Progenitor cell of endocrine pancreas (in vitro differentiated cells): ENCODE measurements at regions not wholly inside any gene's neighbourhood (a gene's known extent, or its start where the extent isn't known, plus 50 kb on each side); places are given as distances from the start of the nearest gene placed in this dataset.

ENCODE experiments used
- DNase-seq: peaks from one replicate; pipeline ENCODE4 v3.0.0; 2021; ENCODE audit warnings: low spot score; ENCODE audit not compliant: unreplicated experiment
- H3K27ac Mint-ChIP-seq: 2 replicates; pipeline ENCODE4 v1.8.0; 2021; ENCODE audit warnings: mild to moderate bottlenecking, moderate library complexity, mixed read lengths
- H3K27me3 Mint-ChIP-seq: 2 replicates; pipeline ENCODE4 v1.8.0; 2021; ENCODE audit warnings: mixed read lengths
- H3K36me3 Mint-ChIP-seq: 2 replicates; pipeline ENCODE4 v1.8.0; 2022; ENCODE audit warnings: mixed read lengths; ENCODE audit not compliant: insufficient read depth
- H3K4me1 Mint-ChIP-seq: 2 replicates; pipeline ENCODE4 v1.8.0; 2021; ENCODE audit warnings: low read depth, mixed read lengths
- H3K4me3 Mint-ChIP-seq: 2 replicates; pipeline ENCODE4 v1.8.0; 2021; ENCODE audit warnings: low read depth, mild to moderate bottlenecking, moderate library complexity, mixed read lengths
- H3K9me3 Mint-ChIP-seq: 2 replicates; pipeline ENCODE4 v1.8.0; 2021; ENCODE audit warnings: low read depth, mixed read lengths
- CTCF ChIP-seq: fragments of 200-600 bp; sonication (generic); IDR thresholded peaks from one replicate; pipeline ENCODE4 v1.5.0; 2021; ENCODE audit warnings: antibody characterized with exemption, mild to moderate bottlenecking; ENCODE audit not compliant: unreplicated experiment

DNA sequence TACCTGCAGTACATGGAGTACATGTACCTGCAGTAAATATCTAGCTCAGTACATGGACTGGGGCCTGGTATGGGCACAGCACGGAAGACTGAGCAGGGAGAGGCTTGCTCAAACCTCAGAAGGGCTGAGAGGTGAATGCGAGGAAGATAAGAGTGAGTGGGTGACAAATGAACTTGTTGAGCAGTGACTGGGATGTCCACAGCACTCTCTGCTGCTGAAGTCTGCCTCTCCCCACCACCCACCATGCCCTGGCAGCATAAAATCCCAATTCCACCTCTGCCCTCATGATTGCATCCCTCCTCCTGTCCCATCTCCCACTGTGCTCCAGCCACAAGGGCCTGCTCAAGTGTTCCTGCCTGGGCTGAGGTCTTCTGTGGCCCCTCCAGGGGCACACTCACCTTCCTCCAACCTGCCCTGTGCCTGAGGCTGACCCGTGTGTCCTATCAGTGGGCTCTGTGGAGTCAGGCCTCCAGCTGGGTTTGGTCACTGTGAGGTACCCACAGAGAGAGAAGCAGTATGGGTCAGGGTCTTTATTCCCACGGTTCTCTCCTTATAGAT lies 114.2 kb downstream of the FOXD2 start:
- Mint-ChIP-seq H3K36me3 (no peaks in the 10 kb centered on the region), H3K9me3 (no peaks in the 10 kb centered on the region), H3K4me3 (no peak overlapping the region), H3K27ac (no peak overlapping the region), H3K27me3 (peaks cover 63% of the 10 kb centered on the region), H3K4me1 (peaks cover 18% of the 10 kb centered on the region)
- TF ChIP-seq CTCF, result no peak
- no peak for DNase-seq

- Mint-ChIP-seq H3K27me3 (peaks cover 53% of the 10 kb centered on the region), H3K36me3 (no peaks in the 10 kb centered on the region), H3K9me3 (no peaks in the 10 kb centered on the region), H3K27ac (no peak overlapping the region), H3K4me3 (no peak overlapping the region), H3K4me1 (peaks cover 23% of the 10 kb centered on the region)
- TF ChIP-seq CTCF, result no peak
- no peak for DNase-seq
Measured at GRCh38 chr1:47554082-47554481, 116.2 kb downstream of the FOXD2 start.

GRCh38 chr1:47554901-47555300 lies 117.1 kb downstream of the FOXD2 start:
- no peak for TF ChIP-seq CTCF
- no peak overlapping the region for H3K27ac Mint-ChIP-seq
- H3K9me3 Mint-ChIP-seq, result no peaks in the 10 kb centered on the region
- peaks cover 49% of the 10 kb centered on the region for H3K27me3 Mint-ChIP-seq
- H3K4me3 Mint-ChIP-seq, result no peak overlapping the region
- no peak for DNase-seq
- peaks cover 27% of the 10 kb centered on the region for H3K4me1 Mint-ChIP-seq
- H3K36me3 Mint-ChIP-seq, result no peaks in the 10 kb centered on the region

DNA sequence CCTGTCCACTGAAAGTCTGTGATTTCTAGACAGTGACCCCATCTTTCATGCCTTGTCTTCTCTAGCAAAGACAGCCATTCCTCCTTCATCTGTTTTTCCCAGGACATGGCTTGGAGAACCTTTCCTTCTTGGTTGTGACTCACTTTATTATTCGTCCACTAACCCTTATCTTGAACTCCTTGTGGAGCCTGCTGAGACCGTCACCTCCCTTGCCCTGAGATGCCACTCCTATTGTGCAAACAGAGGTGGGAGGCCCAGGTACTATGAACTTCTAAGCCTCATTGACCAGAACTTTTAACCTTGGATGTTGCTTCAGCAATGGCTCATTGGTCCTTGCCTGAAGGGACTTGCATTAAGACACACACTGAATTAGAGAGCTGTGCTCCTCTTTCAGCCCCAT lies 117.5 kb downstream of the FOXD2 start:
- Mint-ChIP-seq H3K27me3 (peaks cover 48% of the 10 kb centered on the region), H3K9me3 (no peaks in the 10 kb centered on the region), H3K27ac (no peak overlapping the region), H3K36me3 (no peaks in the 10 kb centered on the region), H3K4me1 (peaks cover 31% of the 10 kb centered on the region), H3K4me3 (no peak overlapping the region)
- no peak for TF ChIP-seq CTCF
- no peak for DNase-seq

- H3K27me3 Mint-ChIP-seq, result peaks cover 41% of the 10 kb centered on the region
- TF ChIP-seq CTCF, result no peak
- no peaks in the 10 kb centered on the region for H3K9me3 Mint-ChIP-seq
- no peaks in the 10 kb centered on the region for H3K36me3 Mint-ChIP-seq
- DNase-seq, result no peak
- no peak overlapping the region for H3K4me3 Mint-ChIP-seq
- H3K27ac Mint-ChIP-seq, result no peak overlapping the region
- peaks cover 36% of the 10 kb centered on the region for H3K4me1 Mint-ChIP-seq
Measured at GRCh38 chr1:47555841-47556560, 118.2 kb downstream of the FOXD2 start.
